Immature natural killer cell (primary cell): ENCODE measurements at regions not wholly inside any gene's neighbourhood (a gene's known extent, or its start where the extent isn't known, plus 50 kb on each side); places are given as distances from the start of the nearest gene placed in this dataset.

Experiments used
- DNase-seq, 3 donors: peaks; one replicate each; pipeline ENCODE4 v3.0.0; 2022; ENCODE audit warnings: mixed read lengths in 1 of 3
- H3K27ac Mint-ChIP-seq, 6 donors: one replicate each; pipeline ENCODE4 v1.8.0; 2020; ENCODE audit warnings: mixed read lengths in 6 of 6, mild to moderate bottlenecking in 5 of 6, inconsistent platforms in 4 of 6, moderate library complexity in 3 of 6
- H3K27me3 Mint-ChIP-seq, 3 donors: one replicate each; pipeline ENCODE4 v1.8.0; 2020 to 2021; ENCODE audit warnings: low read depth in 3 of 3, mild to moderate bottlenecking in 3 of 3, mixed read lengths in 3 of 3, moderate library complexity in 3 of 3, inconsistent platforms in 1 of 3
- H3K36me3 Mint-ChIP-seq, 3 donors: one replicate each; pipeline ENCODE4 v1.8.0; 2020; ENCODE audit warnings: mixed read lengths in 3 of 3, inconsistent platforms in 2 of 3, mild to moderate bottlenecking in 2 of 3
- H3K4me1 Mint-ChIP-seq, 2 donors: one replicate each; pipeline ENCODE4 v1.8.0; 2020; ENCODE audit warnings: inconsistent platforms in 2 of 2, mild to moderate bottlenecking in 2 of 2, mixed read lengths in 2 of 2, moderate library complexity in 1 of 2
- H3K4me3 Mint-ChIP-seq, 5 donors: one replicate each; pipeline ENCODE4 v1.8.0; 2020; ENCODE audit warnings: mild to moderate bottlenecking in 5 of 5, mixed read lengths in 5 of 5, inconsistent platforms in 3 of 5, moderate library complexity in 3 of 5
- H3K9me3 Mint-ChIP-seq, 6 donors: one replicate each; pipeline ENCODE4 v1.8.0; 2020; ENCODE audit warnings: mild to moderate bottlenecking in 6 of 6, mixed read lengths in 6 of 6, inconsistent platforms in 4 of 6, moderate library complexity in 3 of 6

- Mint-ChIP-seq H3K27me3 (peaks cover 2 to 10% (median 9%) of the 10 kb centered on the region in 3 donors), H3K4me3 (no peak overlapping the region), H3K36me3 (no peaks in the 10 kb centered on the region), H3K27ac (no peak overlapping the region), H3K4me1 (no peaks in the 10 kb centered on the region), H3K9me3 (no peaks in the 10 kb centered on the region)
- DNase-seq = no peak
Measured at GRCh38 chr1:244106837-244107493, 55.9 kb downstream of the ZBTB18 start.

GRCh38 chr1:244111027-244111426 is 59.9 kb downstream of the ZBTB18 start:
- peaks cover 0 to 13% (median 9%) of the 10 kb centered on the region in 3 donors for H3K27me3 Mint-ChIP-seq

GRCh38 chr1:244112041-244112440 is 61.0 kb downstream of the ZBTB18 start:
- no peak for DNase-seq
- no peak overlapping the region for H3K4me3 Mint-ChIP-seq
- H3K27ac Mint-ChIP-seq = no peak overlapping the region

More at GRCh38 chr1:244111027-244111426, 59.9 kb downstream of the ZBTB18 start:
- H3K27ac Mint-ChIP-seq = no peak overlapping the region
- no peaks in the 10 kb centered on the region for H3K4me1 Mint-ChIP-seq
- H3K36me3 Mint-ChIP-seq = no peaks in the 10 kb centered on the region
- H3K9me3 Mint-ChIP-seq = no peaks in the 10 kb centered on the region
- H3K4me3 Mint-ChIP-seq = no peak overlapping the region
- no peak for DNase-seq

GRCh38 chr1:244112636-244113035 is 61.6 kb downstream of the ZBTB18 start:
- Mint-ChIP-seq H3K9me3 (no peaks in the 10 kb centered on the region), H3K4me3 (no peak overlapping the region), H3K27me3 (peaks cover 0 to 17% (median 9%) of the 10 kb centered on the region in 3 donors), H3K4me1 (no peaks in the 10 kb centered on the region), H3K36me3 (no peaks in the 10 kb centered on the region), H3K27ac (no peak overlapping the region)
- DNase-seq = no peak

More at GRCh38 chr1:244112041-244112440, 61.0 kb downstream of the ZBTB18 start:
- Mint-ChIP-seq H3K4me1 (no peaks in the 10 kb centered on the region), H3K36me3 (no peaks in the 10 kb centered on the region), H3K27me3 (peaks cover 0 to 17% (median 8%) of the 10 kb centered on the region in 3 donors), H3K9me3 (no peaks in the 10 kb centered on the region)

GRCh38 chr1:244113532-244114320 is 62.6 kb downstream of the ZBTB18 start:
- Mint-ChIP-seq H3K4me1 (no peaks in the 10 kb centered on the region), H3K27ac (no peak overlapping the region), H3K36me3 (no peaks in the 10 kb centered on the region), H3K9me3 (no peaks in the 10 kb centered on the region), H3K27me3 (peaks cover 1 to 20% (median 9%) of the 10 kb centered on the region in 3 donors), H3K4me3 (no peak overlapping the region)
- no peak for DNase-seq

- no peak overlapping the region for H3K4me3 Mint-ChIP-seq
- H3K9me3 Mint-ChIP-seq = no peaks in the 10 kb centered on the region
- peaks cover 2 to 22% (median 13%) of the 10 kb centered on the region in 3 donors for H3K27me3 Mint-ChIP-seq
- no peak overlapping the region for H3K27ac Mint-ChIP-seq
- no peak for DNase-seq
- H3K36me3 Mint-ChIP-seq = no peaks in the 10 kb centered on the region
- H3K4me1 Mint-ChIP-seq = no peaks in the 10 kb centered on the region
Measured at GRCh38 chr1:244114892-244115291, 63.8 kb downstream of the ZBTB18 start.

- H3K36me3 Mint-ChIP-seq = no peaks in the 10 kb centered on the region
- no peak overlapping the region for H3K4me3 Mint-ChIP-seq
- no peaks in the 10 kb centered on the region for H3K4me1 Mint-ChIP-seq
- no peak for DNase-seq
- H3K27me3 Mint-ChIP-seq = peaks cover 2 to 23% (median 8%) of the 10 kb centered on the region in 3 donors
- no peak overlapping the region for H3K27ac Mint-ChIP-seq
- H3K9me3 Mint-ChIP-seq = no peaks in the 10 kb centered on the region
Measured at GRCh38 chr1:244116946-244117345, 65.9 kb downstream of the ZBTB18 start.

- DNase-seq = no peak
- no peaks in the 10 kb centered on the region for H3K9me3 Mint-ChIP-seq
- no peaks in the 10 kb centered on the region for H3K36me3 Mint-ChIP-seq
- peaks cover 2 to 23% (median 8%) of the 10 kb centered on the region in 3 donors for H3K27me3 Mint-ChIP-seq
- H3K27ac Mint-ChIP-seq = no peak overlapping the region
- H3K4me1 Mint-ChIP-seq = no peaks in the 10 kb centered on the region
- H3K4me3 Mint-ChIP-seq = no peak overlapping the region
Measured at GRCh38 chr1:244118109-244118761, 67.2 kb downstream of the ZBTB18 start.

- no peak overlapping the region for H3K27ac Mint-ChIP-seq
- H3K9me3 Mint-ChIP-seq = peaks cover 0 to 2% (median 0%) of the 10 kb centered on the region in 6 donors
- H3K36me3 Mint-ChIP-seq = no peaks in the 10 kb centered on the region
- H3K27me3 Mint-ChIP-seq = peaks cover 3 to 5% (median 3%) of the 10 kb centered on the region in 3 donors
- H3K4me1 Mint-ChIP-seq = peaks cover 9 to 13% of the 10 kb centered on the region in 2 donors
- no peak for DNase-seq
- H3K4me3 Mint-ChIP-seq = no peak overlapping the region
Measured at GRCh38 chr1:244128591-244129383, 77.7 kb downstream of the ZBTB18 start.

GRCh38 chr1:244137276-244137675 is 86.2 kb downstream of the ZBTB18 start:
- Mint-ChIP-seq H3K27ac (no peak overlapping the region), H3K9me3 (peaks cover 0 to 2% (median 0%) of the 10 kb centered on the region in 6 donors), H3K36me3 (no peaks in the 10 kb centered on the region), H3K4me3 (peak overlapping the region; percentile 40 to 69 (median 58)), H3K4me1 (peaks cover 9 to 12% of the 10 kb centered on the region in 2 donors), H3K27me3 (peaks cover 0 to 8% (median 6%) of the 10 kb centered on the region in 3 donors)
- no peak for DNase-seq

GRCh38 chr1:244137725-244138124 is 86.6 kb downstream of the ZBTB18 start:
- no peak for DNase-seq
- Mint-ChIP-seq H3K27ac (no peak overlapping the region), H3K4me3 (peak overlapping the region; percentile 40 to 69 (median 58)), H3K27me3 (peaks cover 0 to 8% (median 6%) of the 10 kb centered on the region in 3 donors), H3K4me1 (peaks cover 9 to 12% of the 10 kb centered on the region in 2 donors), H3K36me3 (no peaks in the 10 kb centered on the region), H3K9me3 (peaks cover 0 to under 1% (median 0%) of the 10 kb centered on the region in 6 donors)

GRCh38 chr1:244138399-244138798 is 87.3 kb downstream of the ZBTB18 start:
- no peak for DNase-seq
- H3K9me3 Mint-ChIP-seq = no peaks in the 10 kb centered on the region
- H3K27ac Mint-ChIP-seq = no peak overlapping the region
- H3K27me3 Mint-ChIP-seq = peaks cover 0 to 8% (median 6%) of the 10 kb centered on the region in 3 donors
- no peaks in the 10 kb centered on the region for H3K36me3 Mint-ChIP-seq
- H3K4me3 Mint-ChIP-seq = no peak overlapping the region
- H3K4me1 Mint-ChIP-seq = peaks cover 9 to 12% of the 10 kb centered on the region in 2 donors

GRCh38 chr1:244139655-244140054 is 88.6 kb downstream of the ZBTB18 start:
- Mint-ChIP-seq H3K4me1 (peaks cover 9 to 12% of the 10 kb centered on the region in 2 donors), H3K27ac (no peak overlapping the region), H3K27me3 (peaks cover 0 to 9% (median 8%) of the 10 kb centered on the region in 3 donors), H3K4me3 (no peak overlapping the region), H3K36me3 (no peaks in the 10 kb centered on the region), H3K9me3 (no peaks in the 10 kb centered on the region)
- no peak for DNase-seq
